Activated naive CD8-positive, alpha-beta T cell treated with anti-CD3 and anti-CD28 coated beads for 36 hours (primary cell): ENCODE measurements at regions not wholly inside any gene's neighbourhood (a gene's known extent, or its start where the extent isn't known, plus 50 kb on each side); places are given as distances from the start of the nearest gene placed in this dataset.

Experiments used
- DNase-seq: peaks from one replicate; pipeline ENCODE4 v3.0.0; 2021
- H3K27ac Mint-ChIP-seq: one replicate; pipeline ENCODE4 v1.8.0; 2022; ENCODE audit warnings: mild to moderate bottlenecking, moderate library complexity, mixed read lengths
- H3K27me3 Mint-ChIP-seq: one replicate; pipeline ENCODE4 v1.8.0; 2022; ENCODE audit warnings: mild to moderate bottlenecking, mixed read lengths
- H3K36me3 Mint-ChIP-seq: one replicate; pipeline ENCODE4 v1.8.0; 2021; ENCODE audit warnings: mild to moderate bottlenecking, mixed read lengths
- H3K4me1 Mint-ChIP-seq: one replicate; pipeline ENCODE4 v1.8.0; 2021; ENCODE audit warnings: mixed read lengths
- H3K4me3 Mint-ChIP-seq: one replicate; pipeline ENCODE4 v1.8.0; 2022; ENCODE audit warnings: mild to moderate bottlenecking, moderate library complexity, mixed read lengths
- H3K9me3 Mint-ChIP-seq: one replicate; pipeline ENCODE4 v1.8.0; 2022; ENCODE audit warnings: mixed read lengths

GRCh38 chr21:27691516-27691915 is 724.6 kb upstream of the ADAMTS5 start:
- no peaks in the 10 kb centered on the region for H3K9me3 Mint-ChIP-seq
- no peak overlapping the region for H3K4me3 Mint-ChIP-seq
- no peak overlapping the region for H3K27ac Mint-ChIP-seq
- peaks cover 12% of the 10 kb centered on the region for H3K27me3 Mint-ChIP-seq
- no peaks in the 10 kb centered on the region for H3K36me3 Mint-ChIP-seq
- DNase-seq = no peak
- no peaks in the 10 kb centered on the region for H3K4me1 Mint-ChIP-seq

GRCh38 chr21:27691006-27691405 is 724.1 kb upstream of the ADAMTS5 start:
- no peak for DNase-seq
- H3K27me3 Mint-ChIP-seq = peaks cover 10% of the 10 kb centered on the region
- no peak overlapping the region for H3K27ac Mint-ChIP-seq
- no peaks in the 10 kb centered on the region for H3K4me1 Mint-ChIP-seq
- no peak overlapping the region for H3K4me3 Mint-ChIP-seq
- no peaks in the 10 kb centered on the region for H3K9me3 Mint-ChIP-seq
- H3K36me3 Mint-ChIP-seq = no peaks in the 10 kb centered on the region

- Mint-ChIP-seq H3K36me3 (no peaks in the 10 kb centered on the region), H3K4me3 (no peak overlapping the region), H3K27ac (no peak overlapping the region), H3K4me1 (no peaks in the 10 kb centered on the region), H3K27me3 (peaks cover 10% of the 10 kb centered on the region), H3K9me3 (no peaks in the 10 kb centered on the region)
- DNase-seq = no peak
Observed at GRCh38 chr21:27690426-27690825, 723.5 kb upstream of the ADAMTS5 start.

- Mint-ChIP-seq H3K27ac (no peak overlapping the region), H3K4me1 (no peaks in the 10 kb centered on the region)
Observed at GRCh38 chr21:27688773-27689172, 721.9 kb upstream of the ADAMTS5 start.

DNA sequence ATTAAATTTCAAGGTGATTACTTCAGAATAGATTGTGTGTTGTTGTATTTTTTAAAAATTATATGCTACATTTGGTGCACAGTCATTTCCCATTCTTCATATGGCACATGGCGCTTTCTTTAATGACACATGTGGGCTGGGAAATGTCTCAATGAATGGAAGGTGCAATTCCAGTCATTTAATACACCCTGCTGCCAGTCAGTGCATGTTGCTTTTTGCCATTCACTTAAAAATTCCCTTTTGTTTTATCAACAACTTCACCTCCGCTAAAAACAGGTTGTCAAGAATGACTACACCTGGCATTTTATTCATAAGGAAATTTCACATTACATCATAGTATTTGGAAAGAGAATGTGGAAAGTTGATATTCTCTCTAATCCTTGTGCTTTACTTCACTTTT is 716.4 kb upstream of the ADAMTS5 start:
- Mint-ChIP-seq H3K27ac (no peak overlapping the region), H3K9me3 (no peaks in the 10 kb centered on the region), H3K4me1 (no peaks in the 10 kb centered on the region), H3K27me3 (no peaks in the 10 kb centered on the region), H3K4me3 (no peak overlapping the region), H3K36me3 (no peaks in the 10 kb centered on the region)
- no peak for DNase-seq

More at GRCh38 chr21:27688773-27689172, 721.9 kb upstream of the ADAMTS5 start:
- H3K27me3 Mint-ChIP-seq = peaks cover 5% of the 10 kb centered on the region
- no peaks in the 10 kb centered on the region for H3K36me3 Mint-ChIP-seq
- DNase-seq = no peak
- H3K4me3 Mint-ChIP-seq = no peak overlapping the region
- no peaks in the 10 kb centered on the region for H3K9me3 Mint-ChIP-seq

- no peak overlapping the region for H3K27ac Mint-ChIP-seq
- no peak overlapping the region for H3K4me3 Mint-ChIP-seq
- DNase-seq = no peak
- no peaks in the 10 kb centered on the region for H3K27me3 Mint-ChIP-seq
- no peaks in the 10 kb centered on the region for H3K36me3 Mint-ChIP-seq
- no peaks in the 10 kb centered on the region for H3K4me1 Mint-ChIP-seq
- no peaks in the 10 kb centered on the region for H3K9me3 Mint-ChIP-seq
Observed at GRCh38 chr21:27681841-27682240, 715.0 kb upstream of the ADAMTS5 start.

GRCh38 chr21:27681038-27681437 is 714.1 kb upstream of the ADAMTS5 start:
- DNase-seq = no peak
- H3K36me3 Mint-ChIP-seq = no peaks in the 10 kb centered on the region
- no peaks in the 10 kb centered on the region for H3K27me3 Mint-ChIP-seq
- no peaks in the 10 kb centered on the region for H3K4me1 Mint-ChIP-seq
- no peaks in the 10 kb centered on the region for H3K9me3 Mint-ChIP-seq
- H3K27ac Mint-ChIP-seq = no peak overlapping the region
- H3K4me3 Mint-ChIP-seq = no peak overlapping the region

- H3K27ac Mint-ChIP-seq = no peak overlapping the region
- no peak overlapping the region for H3K4me3 Mint-ChIP-seq
- no peaks in the 10 kb centered on the region for H3K36me3 Mint-ChIP-seq
- no peaks in the 10 kb centered on the region for H3K27me3 Mint-ChIP-seq
- no peak for DNase-seq
- H3K4me1 Mint-ChIP-seq = no peaks in the 10 kb centered on the region
- no peaks in the 10 kb centered on the region for H3K9me3 Mint-ChIP-seq
Observed at GRCh38 chr21:27680181-27680580, 713.3 kb upstream of the ADAMTS5 start.

GRCh38 chr21:27678511-27678910 is 711.6 kb upstream of the ADAMTS5 start:
- Mint-ChIP-seq H3K9me3 (no peaks in the 10 kb centered on the region), H3K27me3 (no peaks in the 10 kb centered on the region)

GRCh38 chr21:27677546-27677945 is 710.7 kb upstream of the ADAMTS5 start:
- Mint-ChIP-seq H3K4me1 (no peaks in the 10 kb centered on the region), H3K9me3 (no peaks in the 10 kb centered on the region), H3K36me3 (no peaks in the 10 kb centered on the region), H3K27me3 (no peaks in the 10 kb centered on the region), H3K27ac (no peak overlapping the region), H3K4me3 (no peak overlapping the region)
- DNase-seq = no peak

More at GRCh38 chr21:27678511-27678910, 711.6 kb upstream of the ADAMTS5 start:
- Mint-ChIP-seq H3K4me3 (no peak overlapping the region), H3K27ac (no peak overlapping the region), H3K4me1 (no peaks in the 10 kb centered on the region), H3K36me3 (no peaks in the 10 kb centered on the region)
- DNase-seq = no peak

GRCh38 chr21:27675306-27675705 is 708.4 kb upstream of the ADAMTS5 start:
- Mint-ChIP-seq H3K4me1 (no peaks in the 10 kb centered on the region), H3K27ac (no peak overlapping the region), H3K9me3 (no peaks in the 10 kb centered on the region), H3K4me3 (no peak overlapping the region), H3K27me3 (no peaks in the 10 kb centered on the region), H3K36me3 (no peaks in the 10 kb centered on the region)
- no peak for DNase-seq

DNA sequence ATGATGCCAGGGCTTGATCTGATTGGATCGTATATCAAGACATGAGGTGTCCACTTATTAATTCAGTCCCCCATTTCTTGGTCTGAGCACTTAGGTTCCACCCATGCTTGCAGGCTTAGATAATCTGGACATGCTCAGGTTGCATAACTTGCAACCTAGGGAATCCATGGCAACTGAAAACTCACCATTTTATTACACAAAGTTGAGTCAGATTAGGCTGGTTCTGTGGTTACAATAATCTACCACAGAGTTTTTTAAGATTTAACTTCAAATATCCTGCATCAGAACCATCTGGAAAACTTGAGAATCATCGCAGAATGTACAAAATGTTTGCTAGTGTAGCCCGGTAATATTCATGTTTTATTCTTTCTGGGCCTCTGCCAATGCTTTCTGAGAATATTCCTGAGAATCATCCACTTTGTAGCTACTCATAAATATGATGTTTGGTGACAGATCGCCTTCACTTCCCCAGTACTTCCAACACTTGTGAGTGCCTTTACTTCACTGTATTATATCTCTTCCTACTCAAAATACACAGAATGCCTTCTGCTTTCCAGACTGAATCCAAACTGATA is 707.2 kb upstream of the ADAMTS5 start:
- H3K36me3 Mint-ChIP-seq = no peaks in the 10 kb centered on the region
- DNase-seq = no peak
- H3K4me3 Mint-ChIP-seq = no peak overlapping the region
- no peaks in the 10 kb centered on the region for H3K4me1 Mint-ChIP-seq
- H3K27me3 Mint-ChIP-seq = no peaks in the 10 kb centered on the region
- H3K27ac Mint-ChIP-seq = no peak overlapping the region
- no peaks in the 10 kb centered on the region for H3K9me3 Mint-ChIP-seq

- no peak overlapping the region for H3K27ac Mint-ChIP-seq
- H3K27me3 Mint-ChIP-seq = no peaks in the 10 kb centered on the region
- H3K4me3 Mint-ChIP-seq = no peak overlapping the region
- DNase-seq = no peak
- H3K9me3 Mint-ChIP-seq = no peaks in the 10 kb centered on the region
- H3K36me3 Mint-ChIP-seq = no peaks in the 10 kb centered on the region
- no peaks in the 10 kb centered on the region for H3K4me1 Mint-ChIP-seq
Observed at GRCh38 chr21:27673581-27673980, 706.7 kb upstream of the ADAMTS5 start.

- Mint-ChIP-seq H3K9me3 (no peaks in the 10 kb centered on the region), H3K27ac (no peak overlapping the region), H3K4me3 (no peak overlapping the region), H3K27me3 (no peaks in the 10 kb centered on the region), H3K36me3 (no peaks in the 10 kb centered on the region), H3K4me1 (no peaks in the 10 kb centered on the region)
- no peak for DNase-seq
Observed at GRCh38 chr21:27671207-27671606, 704.3 kb upstream of the ADAMTS5 start.

GRCh38 chr21:27653481-27653880 is 686.6 kb upstream of the ADAMTS5 start:
- no peak for DNase-seq
- Mint-ChIP-seq H3K36me3 (no peaks in the 10 kb centered on the region), H3K4me1 (no peaks in the 10 kb centered on the region), H3K27me3 (no peaks in the 10 kb centered on the region), H3K27ac (no peak overlapping the region), H3K4me3 (no peak overlapping the region), H3K9me3 (no peaks in the 10 kb centered on the region)

DNA sequence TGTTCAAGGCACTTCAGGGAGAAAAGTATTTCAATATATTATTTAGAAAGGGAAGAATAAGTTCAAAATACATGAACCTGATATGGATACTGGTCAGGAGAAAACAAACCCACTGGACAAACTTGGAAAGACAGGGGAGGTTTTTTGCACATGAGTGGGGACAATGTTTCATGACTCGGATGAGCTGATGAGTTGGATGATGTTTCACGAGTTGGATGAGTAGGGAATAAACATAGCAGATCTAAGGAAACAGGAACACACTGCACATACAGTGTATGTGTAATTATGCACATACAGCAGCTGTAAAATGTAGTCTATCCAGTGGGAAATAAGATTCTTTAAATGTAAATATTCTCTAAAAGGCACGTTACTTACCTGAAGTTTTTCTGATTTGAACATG is 682.9 kb upstream of the ADAMTS5 start:
- Mint-ChIP-seq H3K4me3 (no peak overlapping the region), H3K27ac (no peak overlapping the region), H3K9me3 (no peaks in the 10 kb centered on the region), H3K4me1 (no peaks in the 10 kb centered on the region), H3K36me3 (no peaks in the 10 kb centered on the region), H3K27me3 (no peaks in the 10 kb centered on the region)
- DNase-seq = no peak

GRCh38 chr21:27649323-27649722 is 682.4 kb upstream of the ADAMTS5 start:
- Mint-ChIP-seq H3K27ac (no peak overlapping the region), H3K4me1 (no peaks in the 10 kb centered on the region), H3K27me3 (no peaks in the 10 kb centered on the region), H3K9me3 (no peaks in the 10 kb centered on the region), H3K36me3 (no peaks in the 10 kb centered on the region), H3K4me3 (no peak overlapping the region)
- DNase-seq = no peak
